ENCODE measurements at regions not wholly inside any gene's neighbourhood (a gene's known extent, or its start where the extent isn't known, plus 50 kb on each side); places are given as distances from the start of the nearest gene placed in this dataset.

DNA sequence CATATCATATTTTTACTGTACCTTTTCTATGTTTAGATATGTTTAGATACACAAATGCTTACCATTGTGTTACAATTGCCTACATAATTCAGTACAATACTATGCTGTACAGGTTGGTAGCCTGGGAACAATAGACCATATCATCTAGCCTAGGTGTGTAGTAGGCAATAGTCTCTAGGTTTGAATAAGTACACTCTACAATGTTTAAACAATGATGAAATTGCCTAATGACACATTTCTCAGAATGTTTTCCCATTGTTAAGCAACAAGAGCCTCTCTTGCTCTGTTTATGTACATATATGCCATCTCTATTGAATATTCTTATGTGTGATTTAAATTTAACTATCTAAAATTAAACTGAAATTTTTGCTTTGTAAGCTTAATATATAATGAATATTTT is 209.6 kb upstream of the ST8SIA4 start:
- Histone ChIP-seq H3K36me3 (ENCODE audit: control insufficient read depth in 2 of 2, extremely low read depth in 1 of 2, insufficient read depth in 2 of 2, low read length in 2 of 2) (no peaks in the 10 kb centered on the region), H3K27ac (ENCODE audit: insufficient read depth, low read depth, low read length) (no peak overlapping the region), H3K4me3 (replicated peaks in 1 of 3; ENCODE audit: insufficient read depth in 1 of 3, low read depth in 1 of 3, low read length in 3 of 3) (no peak overlapping the region), H3K4me2 (ENCODE audit: insufficient read depth, low read length) (no peak overlapping the region), H4K20me1 (replicated peaks; ENCODE audit: control insufficient read depth, extremely low read depth, insufficient read depth, low read length) (no peaks in the 10 kb centered on the region), H3K9ac (replicated peaks; ENCODE audit: extremely low read depth, insufficient read depth, low read length) (no peak overlapping the region), H3K79me2 (ENCODE audit: control insufficient read depth, insufficient read depth, low read length) (no peaks in the 10 kb centered on the region), H3K9me3 (replicated peaks; ENCODE audit: control insufficient read depth, insufficient read depth, low read length) (no peaks in the 10 kb centered on the region), H3K4me1 (ENCODE audit: control insufficient read depth, extremely low read depth, insufficient read depth, low read length) (no peaks in the 10 kb centered on the region), H3K27me3 (ENCODE audit: control insufficient read depth in 2 of 2, insufficient read depth in 2 of 2, low read length in 2 of 2) (no peaks in the 10 kb centered on the region), H3K9me1 (replicated peaks; ENCODE audit: control insufficient read depth, extremely low read depth, insufficient read depth, low read length) (no peaks in the 10 kb centered on the region), H2AFZ (ENCODE audit: low read depth, low read length) (no peak overlapping the region)
- dilution Hi-C loops (cut with MboI; ENCODE audit: extremely low pct_ligation_motif_present, low sequenced_read_pairs) (no loop called here), intact Hi-C loops (cut with micrococcal nuclease) (no loop called here)
- ChIA-PET POLR2A (no interaction called here), CTCF (interaction anchor here (1.0 kb wide), 1 partner anchor 11 kb away, joined by 3 read pairs; no protein-coding TSS in a partner anchor)
- no TSS peak for BruUV-seq (replicated peaks)
- FAIRE-seq = no peak
- TF ChIP-seq EZH2 (IDR thresholded peaks at IDR 0.05; ENCODE audit: borderline replicate concordance, low read depth, low read length, severe bottlenecking) = no peak
- TF ChIP-seq JUN (IDR thresholded peaks at IDR 0.05; ENCODE audit: borderline replicate concordance, insufficient read depth, insufficient read length, low read depth) = no peak
- no peak for TF ChIP-seq FOS (IDR thresholded peaks at IDR 0.05; ENCODE audit: borderline replicate concordance, insufficient read depth, low read length)
- no peak for TF ChIP-seq POLR2AphosphoS5 (IDR thresholded peaks at IDR 0.05; ENCODE audit: insufficient read depth, low read depth, low read length)
- TF ChIP-seq GATA2 (IDR thresholded peaks at IDR 0.05; ENCODE audit: insufficient read depth, insufficient read length, low read depth, low read length) = no peak
- DNase-seq (ENCODE audit: low read depth, low spot score) = no peak

DNA sequence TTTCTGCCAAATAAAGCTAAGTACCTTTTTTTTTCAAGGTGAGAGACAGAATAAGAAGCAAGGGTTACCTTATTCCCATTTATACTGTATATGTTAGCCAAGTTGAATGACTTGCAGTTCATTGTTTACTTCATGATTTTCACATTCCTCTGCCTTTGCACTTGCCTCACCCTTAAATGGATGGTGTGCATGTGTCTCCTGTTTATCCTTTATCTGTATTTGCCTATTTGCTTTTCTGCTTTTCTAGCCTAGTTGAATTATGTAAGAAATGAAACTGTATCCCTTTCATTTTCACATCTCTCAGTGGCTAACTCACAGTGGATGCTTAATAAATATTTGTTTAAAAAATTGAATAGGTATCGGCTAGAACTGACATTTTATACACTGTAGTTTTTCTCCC is 200.8 kb upstream of the ST8SIA4 start:
- Histone ChIP-seq H3K9ac (replicated peaks; ENCODE audit: extremely low read depth, insufficient read depth, low read length) (no peak overlapping the region), H3K4me2 (ENCODE audit: insufficient read depth, low read length) (no peak overlapping the region), H3K4me3 (replicated peaks in 1 of 3; ENCODE audit: insufficient read depth in 1 of 3, low read depth in 1 of 3, low read length in 3 of 3) (no peak overlapping the region), H3K79me2 (ENCODE audit: control insufficient read depth, insufficient read depth, low read length) (no peaks in the 10 kb centered on the region), H4K20me1 (replicated peaks; ENCODE audit: control insufficient read depth, extremely low read depth, insufficient read depth, low read length) (no peaks in the 10 kb centered on the region), H2AFZ (ENCODE audit: low read depth, low read length) (no peak overlapping the region), H3K36me3 (ENCODE audit: control insufficient read depth in 2 of 2, extremely low read depth in 1 of 2, insufficient read depth in 2 of 2, low read length in 2 of 2) (no peaks in the 10 kb centered on the region), H3K4me1 (ENCODE audit: control insufficient read depth, extremely low read depth, insufficient read depth, low read length) (no peaks in the 10 kb centered on the region), H3K9me1 (replicated peaks; ENCODE audit: control insufficient read depth, extremely low read depth, insufficient read depth, low read length) (no peaks in the 10 kb centered on the region), H3K9me3 (replicated peaks; ENCODE audit: control insufficient read depth, insufficient read depth, low read length) (no peaks in the 10 kb centered on the region), H3K27me3 (ENCODE audit: control insufficient read depth in 2 of 2, insufficient read depth in 2 of 2, low read length in 2 of 2) (no peaks in the 10 kb centered on the region), H3K27ac (ENCODE audit: insufficient read depth, low read depth, low read length) (no peak overlapping the region)
- dilution Hi-C loops (cut with MboI; ENCODE audit: extremely low pct_ligation_motif_present, low sequenced_read_pairs) (no loop called here), intact Hi-C loops (cut with micrococcal nuclease) (no loop called here)
- ChIA-PET POLR2A (no interaction called here), CTCF (no interaction called here)
- TF ChIP-seq POLR2AphosphoS5 (IDR thresholded peaks at IDR 0.05; ENCODE audit: insufficient read depth, low read depth, low read length) (no peak), FOS (IDR thresholded peaks at IDR 0.05; ENCODE audit: borderline replicate concordance, insufficient read depth, low read length) (no peak), EZH2 (IDR thresholded peaks at IDR 0.05; ENCODE audit: borderline replicate concordance, low read depth, low read length, severe bottlenecking) (no peak), MYC (IDR thresholded peaks at IDR 0.05; ENCODE audit: low read depth, low read length) (no peak), JUN (IDR thresholded peaks at IDR 0.05; ENCODE audit: borderline replicate concordance, insufficient read depth, insufficient read length, low read depth) (no peak), GATA2 (IDR thresholded peaks at IDR 0.05; ENCODE audit: insufficient read depth, insufficient read length, low read depth, low read length) (no peak), POLR2A (IDR thresholded peaks at IDR 0.05; ENCODE audit: low read depth, low read length) (no peak)
- TF ChIP-seq, protein P1, sequence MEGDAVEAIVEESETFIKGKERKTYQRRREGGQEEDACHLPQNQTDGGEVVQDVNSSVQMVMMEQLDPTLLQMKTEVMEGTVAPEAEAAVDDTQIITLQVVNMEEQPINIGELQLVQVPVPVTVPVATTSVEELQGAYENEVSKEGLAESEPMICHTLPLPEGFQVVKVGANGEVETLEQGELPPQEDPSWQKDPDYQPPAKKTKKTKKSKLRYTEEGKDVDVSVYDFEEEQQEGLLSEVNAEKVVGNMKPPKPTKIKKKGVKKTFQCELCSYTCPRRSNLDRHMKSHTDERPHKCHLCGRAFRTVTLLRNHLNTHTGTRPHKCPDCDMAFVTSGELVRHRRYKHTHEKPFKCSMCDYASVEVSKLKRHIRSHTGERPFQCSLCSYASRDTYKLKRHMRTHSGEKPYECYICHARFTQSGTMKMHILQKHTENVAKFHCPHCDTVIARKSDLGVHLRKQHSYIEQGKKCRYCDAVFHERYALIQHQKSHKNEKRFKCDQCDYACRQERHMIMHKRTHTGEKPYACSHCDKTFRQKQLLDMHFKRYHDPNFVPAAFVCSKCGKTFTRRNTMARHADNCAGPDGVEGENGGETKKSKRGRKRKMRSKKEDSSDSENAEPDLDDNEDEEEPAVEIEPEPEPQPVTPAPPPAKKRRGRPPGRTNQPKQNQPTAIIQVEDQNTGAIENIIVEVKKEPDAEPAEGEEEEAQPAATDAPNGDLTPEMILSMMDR (IDR thresholded peaks at IDR 0.05; ENCODE audit: extremely low read depth in 1 of 2, insufficient read depth in 1 of 2, low read depth in 1 of 2, low read length in 2 of 2) = no peak
- TF ChIP-seq, protein P2, sequence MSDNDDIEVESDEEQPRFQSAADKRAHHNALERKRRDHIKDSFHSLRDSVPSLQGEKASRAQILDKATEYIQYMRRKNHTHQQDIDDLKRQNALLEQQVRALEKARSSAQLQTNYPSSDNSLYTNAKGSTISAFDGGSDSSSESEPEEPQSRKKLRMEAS (IDR thresholded peaks at IDR 0.05; ENCODE audit: insufficient read depth, insufficient read length) = no peak
- no TSS peak for BruUV-seq (replicated peaks)
- FAIRE-seq (no peak), DNase-seq (ENCODE audit: low read depth, low spot score) (no peak)
